ENCODE measurements at regions not wholly inside any gene's neighbourhood (a gene's known extent, or its start where the extent isn't known, plus 50 kb on each side); places are given as distances from the start of the nearest gene placed in this dataset.

DNA sequence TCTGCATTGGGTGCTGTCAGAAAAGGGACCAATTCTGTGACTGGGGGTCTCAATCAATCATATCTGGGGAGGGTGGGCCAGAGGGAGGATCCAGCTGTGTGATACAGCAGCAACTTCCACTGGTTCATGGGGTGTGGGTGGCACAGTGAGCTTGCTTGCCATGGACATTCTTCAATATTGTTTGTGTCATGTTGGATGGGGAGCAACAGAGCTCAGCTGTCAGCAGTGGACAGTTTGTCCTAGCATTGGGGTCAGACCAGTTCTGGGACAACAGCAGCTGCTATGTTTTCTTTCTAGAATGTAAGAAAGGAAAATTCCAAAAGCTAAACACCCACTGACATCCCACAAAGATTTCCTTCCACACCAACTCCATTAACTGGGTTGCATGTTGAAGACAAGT, 221.9 kb upstream of the CDH4 start:
- Histone ChIP-seq H3K36me3 (replicated peaks) (no peaks in the 10 kb centered on the region), H3K27me3 (replicated peaks) (no peaks in the 10 kb centered on the region), H3K27ac (no peak overlapping the region), H3K4me3 (ENCODE audit: low read depth, low read length) (no peak overlapping the region)
- in situ Hi-C loops (cut with HindIII; ENCODE audit: low pct_ligation_motif_present, low sequenced_read_pairs): no loop called here
- TF ChIP-seq, protein P1, sequence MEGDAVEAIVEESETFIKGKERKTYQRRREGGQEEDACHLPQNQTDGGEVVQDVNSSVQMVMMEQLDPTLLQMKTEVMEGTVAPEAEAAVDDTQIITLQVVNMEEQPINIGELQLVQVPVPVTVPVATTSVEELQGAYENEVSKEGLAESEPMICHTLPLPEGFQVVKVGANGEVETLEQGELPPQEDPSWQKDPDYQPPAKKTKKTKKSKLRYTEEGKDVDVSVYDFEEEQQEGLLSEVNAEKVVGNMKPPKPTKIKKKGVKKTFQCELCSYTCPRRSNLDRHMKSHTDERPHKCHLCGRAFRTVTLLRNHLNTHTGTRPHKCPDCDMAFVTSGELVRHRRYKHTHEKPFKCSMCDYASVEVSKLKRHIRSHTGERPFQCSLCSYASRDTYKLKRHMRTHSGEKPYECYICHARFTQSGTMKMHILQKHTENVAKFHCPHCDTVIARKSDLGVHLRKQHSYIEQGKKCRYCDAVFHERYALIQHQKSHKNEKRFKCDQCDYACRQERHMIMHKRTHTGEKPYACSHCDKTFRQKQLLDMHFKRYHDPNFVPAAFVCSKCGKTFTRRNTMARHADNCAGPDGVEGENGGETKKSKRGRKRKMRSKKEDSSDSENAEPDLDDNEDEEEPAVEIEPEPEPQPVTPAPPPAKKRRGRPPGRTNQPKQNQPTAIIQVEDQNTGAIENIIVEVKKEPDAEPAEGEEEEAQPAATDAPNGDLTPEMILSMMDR (IDR thresholded peaks at IDR 0.05; ENCODE audit: low read depth, low read length, missing control alignments): no peak
- no peak for DNase-seq

DNA sequence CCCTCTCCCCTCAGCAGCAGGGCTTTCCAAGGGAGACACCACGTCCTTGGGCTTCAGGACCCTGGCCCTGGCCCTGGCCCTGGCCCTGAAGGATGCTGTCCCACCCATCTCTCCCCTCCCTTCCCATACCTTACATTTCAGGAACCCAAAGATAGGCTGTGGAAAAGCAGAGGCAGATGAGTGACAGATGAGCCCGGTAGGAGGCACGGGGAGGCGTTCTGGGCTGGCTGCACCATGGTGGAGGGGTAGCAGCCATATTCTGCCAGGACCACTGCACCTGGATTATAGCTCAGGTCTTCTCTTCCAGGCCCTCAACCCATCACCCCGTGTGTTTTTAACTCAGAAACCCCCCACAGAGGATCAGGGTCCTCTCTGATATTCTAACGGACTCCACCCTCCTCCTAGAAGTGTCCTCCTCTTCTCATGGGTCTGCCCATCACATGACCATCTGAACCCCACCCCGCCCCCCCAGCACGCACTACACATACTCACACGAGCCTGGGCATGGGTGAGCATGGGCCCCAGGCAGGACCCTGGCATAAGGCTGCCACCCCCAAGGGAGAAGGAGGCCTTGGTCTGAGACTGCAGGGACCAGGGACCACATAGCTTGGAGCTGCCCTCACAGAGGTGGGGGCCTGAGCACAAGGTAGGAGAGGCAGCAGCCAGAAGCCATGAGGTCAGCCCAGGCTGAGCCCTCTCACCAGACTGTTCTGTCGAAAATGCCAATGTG, 220.8 kb upstream of the CDH4 start:
- TF ChIP-seq, protein P1 (IDR thresholded peaks at IDR 0.05; ENCODE audit: low read depth, low read length, missing control alignments): no peak
- H3K36me3 ChIP-seq (replicated peaks): no peaks in the 10 kb centered on the region
- no peak overlapping the region for H3K27ac ChIP-seq
- H3K27me3 ChIP-seq (replicated peaks): no peaks in the 10 kb centered on the region
- no peak for DNase-seq
- in situ Hi-C loops (cut with HindIII; ENCODE audit: low pct_ligation_motif_present, low sequenced_read_pairs): no loop called here
- no peak overlapping the region for H3K4me3 ChIP-seq (ENCODE audit: low read depth, low read length)

DNA sequence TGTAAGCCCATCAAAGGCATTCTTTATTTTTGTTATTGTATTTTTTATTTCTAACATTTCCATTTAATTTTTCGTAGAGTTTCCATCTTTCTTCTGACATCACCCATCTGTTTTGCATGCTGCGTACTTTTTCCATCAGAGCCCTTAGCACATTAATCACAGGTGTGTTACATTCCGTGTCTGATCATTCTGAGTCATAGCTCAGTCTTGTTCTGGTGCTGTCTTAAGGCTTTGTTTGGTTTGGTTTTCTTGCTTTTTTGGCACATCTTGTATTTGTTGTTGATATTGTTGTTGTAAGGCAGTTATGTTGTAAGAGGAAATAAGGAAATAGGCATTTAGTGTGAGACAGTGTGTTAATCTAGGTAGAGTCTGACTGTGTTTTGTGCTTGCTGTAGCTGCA, 214.6 kb upstream of the CDH4 start:
- H3K27me3 ChIP-seq (replicated peaks): no peaks in the 10 kb centered on the region
- no peak for DNase-seq
- H3K4me3 ChIP-seq (ENCODE audit: low read depth, low read length): no peak overlapping the region
- TF ChIP-seq, protein P1 (IDR thresholded peaks at IDR 0.05; ENCODE audit: low read depth, low read length, missing control alignments): no peak
- in situ Hi-C loops (cut with HindIII; ENCODE audit: low pct_ligation_motif_present, low sequenced_read_pairs): no loop called here
- no peak overlapping the region for H3K27ac ChIP-seq
- no peaks in the 10 kb centered on the region for H3K36me3 ChIP-seq (replicated peaks)

DNA sequence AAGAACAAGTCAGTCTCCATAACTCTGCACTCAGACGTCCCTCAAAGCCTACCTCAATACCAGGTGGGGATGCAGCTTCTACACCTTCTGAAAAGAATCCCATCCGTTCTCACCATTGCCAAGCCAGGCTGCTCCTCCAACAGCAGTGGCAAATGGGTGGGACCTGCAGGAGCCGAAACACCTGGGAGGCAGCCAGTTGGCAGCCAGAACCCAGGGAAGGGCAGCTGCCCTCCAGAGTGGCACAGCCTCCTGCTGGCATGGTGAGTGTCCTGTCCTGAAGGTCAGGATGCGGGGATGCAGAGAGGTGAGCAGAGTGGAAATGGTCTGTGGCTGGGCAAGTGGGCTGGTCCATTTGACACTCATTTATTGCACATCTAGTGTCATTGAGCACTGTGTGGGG, 210.6 kb upstream of the CDH4 start:
- H3K4me3 ChIP-seq (ENCODE audit: low read depth, low read length): no peak overlapping the region
- no peak for DNase-seq
- TF ChIP-seq, protein P1 (IDR thresholded peaks at IDR 0.05; ENCODE audit: low read depth, low read length, missing control alignments): no peak
- H3K27me3 ChIP-seq (replicated peaks): no peaks in the 10 kb centered on the region
- in situ Hi-C loops (cut with HindIII; ENCODE audit: low pct_ligation_motif_present, low sequenced_read_pairs): no loop called here
- H3K27ac ChIP-seq: no peak overlapping the region
- no peaks in the 10 kb centered on the region for H3K36me3 ChIP-seq (replicated peaks)

DNA sequence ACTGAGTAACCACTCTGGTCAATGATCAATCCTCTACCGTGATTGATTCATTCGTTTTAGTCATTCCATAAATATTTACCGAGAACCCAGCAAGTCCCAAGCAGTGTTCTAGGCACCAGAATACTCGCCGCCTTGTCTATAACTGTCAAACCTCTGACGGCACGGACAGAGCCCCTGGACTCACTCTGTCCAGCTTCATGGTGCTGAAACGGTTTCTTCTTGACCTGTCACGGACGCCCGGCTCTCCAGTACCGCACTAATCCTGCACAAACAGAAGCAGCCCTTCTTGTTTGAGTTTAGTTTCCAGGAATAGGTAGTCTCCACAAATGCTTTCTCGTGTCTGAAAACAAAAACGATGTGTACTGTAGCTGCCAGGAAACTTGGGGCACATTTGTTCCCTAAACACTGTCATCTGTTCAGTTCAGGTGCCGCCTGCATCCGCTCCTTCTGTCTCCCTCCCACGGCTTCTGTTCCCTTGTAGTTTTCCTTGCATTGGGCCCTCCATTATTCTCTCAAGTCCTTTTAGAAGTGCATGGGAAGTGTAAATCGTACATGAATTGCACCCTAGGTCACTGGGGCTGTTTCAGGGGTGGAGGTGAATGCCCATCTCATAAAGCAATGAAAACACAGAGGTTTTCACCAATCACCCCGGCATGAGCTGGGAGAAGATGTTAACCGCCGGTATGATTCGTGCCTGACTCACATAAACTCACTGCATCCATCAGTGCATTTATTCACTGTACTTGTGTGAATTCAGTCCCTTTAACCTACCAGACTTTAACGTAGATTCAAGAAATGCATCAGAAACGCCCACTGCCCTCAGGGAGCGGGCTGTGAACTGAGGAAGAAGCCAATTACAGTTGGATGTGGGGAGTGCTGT, 209.3 kb upstream of the CDH4 start:
- no peaks in the 10 kb centered on the region for H3K27me3 ChIP-seq (replicated peaks)
- no peak for DNase-seq
- in situ Hi-C loops (cut with HindIII; ENCODE audit: low pct_ligation_motif_present, low sequenced_read_pairs): no loop called here
- no peaks in the 10 kb centered on the region for H3K36me3 ChIP-seq (replicated peaks)
- TF ChIP-seq, protein P1 (IDR thresholded peaks at IDR 0.05; ENCODE audit: low read depth, low read length, missing control alignments): no peak
- no peak overlapping the region for H3K27ac ChIP-seq
- no peak overlapping the region for H3K4me3 ChIP-seq (ENCODE audit: low read depth, low read length)
